GM21723 (cell line): ENCODE measurements at regions not wholly inside any gene's neighbourhood (a gene's known extent, or its start where the extent isn't known, plus 50 kb on each side); places are given as distances from the start of the nearest gene placed in this dataset.
"Not testable (repeated sequence)": the region's sequence is repeated elsewhere in the genome, so short reads cannot be mapped to it uniquely, and the experiment has no call there.

Source experiments
- ATAC-seq: cut with Tn5 transposase; IDR thresholded peaks from one replicate; pipeline ENCODE4 v1.9.1; 2021; ENCODE audit warnings: mild to moderate bottlenecking, moderate library complexity; ENCODE audit not compliant: unreplicated experiment

DNA sequence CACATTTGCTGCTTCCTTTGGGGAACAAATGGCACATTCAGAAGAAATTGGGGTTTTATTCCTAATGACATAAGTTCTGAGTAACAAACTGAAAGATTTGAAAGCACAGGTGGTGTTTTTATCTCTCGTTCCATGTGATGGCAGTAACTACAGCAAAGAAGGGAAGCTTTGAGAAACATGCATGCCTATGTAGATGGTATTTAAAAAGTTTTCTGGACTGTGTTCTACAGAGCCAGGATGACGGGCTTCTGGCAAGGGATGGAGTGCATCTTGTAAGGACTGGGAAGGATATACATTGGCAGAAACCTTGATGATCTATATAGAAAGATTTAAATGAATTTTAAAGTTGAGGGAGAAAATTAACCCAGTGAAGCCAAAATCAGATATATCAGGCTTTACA is 362.2 kb upstream of the ROPN1 start:
- no peak for ATAC-seq

- ATAC-seq = no peak
Measured at GRCh38 chr3:124358156-124358555, 366.2 kb upstream of the ROPN1 start.

DNA sequence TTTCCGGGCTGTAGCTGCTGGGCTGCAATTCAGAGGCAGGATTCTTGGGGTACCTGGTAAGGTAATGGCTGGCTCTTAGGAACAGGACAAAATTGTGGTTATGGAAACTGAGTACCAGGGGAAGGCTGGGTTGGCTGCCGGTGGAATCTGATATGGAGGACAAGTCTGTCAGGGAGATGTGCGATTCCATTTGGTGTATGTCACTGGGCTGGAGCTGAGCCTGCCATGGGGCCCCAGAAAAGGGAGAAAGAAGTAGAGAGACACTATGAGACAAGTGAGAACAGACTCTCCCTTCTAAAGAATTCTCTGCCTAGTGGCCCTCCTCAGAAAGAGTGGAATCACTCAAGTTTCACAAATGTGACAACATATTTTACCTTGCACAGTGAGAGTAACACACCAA is 368.2 kb upstream of the ROPN1 start:
- ATAC-seq = no peak

DNA sequence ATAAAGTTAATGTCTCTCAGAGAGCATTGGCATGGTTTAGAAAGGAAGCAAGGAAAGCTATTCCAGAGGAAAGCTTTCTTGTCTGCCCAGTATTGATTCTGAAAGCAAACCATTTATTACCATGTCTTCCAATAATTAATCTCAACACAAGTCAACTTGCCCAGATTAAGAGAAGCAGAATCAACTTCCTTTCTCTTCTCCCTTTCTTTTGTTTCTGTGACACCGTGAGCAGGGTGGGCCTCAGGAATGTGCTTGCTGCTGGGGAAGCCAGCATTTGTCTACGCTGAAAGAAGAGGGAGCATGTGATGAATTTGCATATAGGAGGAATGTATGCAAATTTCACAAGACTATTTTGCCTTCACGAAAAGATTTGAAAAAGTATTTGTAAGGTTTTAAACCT is 368.6 kb upstream of the ROPN1 start:
- no peak for ATAC-seq

DNA sequence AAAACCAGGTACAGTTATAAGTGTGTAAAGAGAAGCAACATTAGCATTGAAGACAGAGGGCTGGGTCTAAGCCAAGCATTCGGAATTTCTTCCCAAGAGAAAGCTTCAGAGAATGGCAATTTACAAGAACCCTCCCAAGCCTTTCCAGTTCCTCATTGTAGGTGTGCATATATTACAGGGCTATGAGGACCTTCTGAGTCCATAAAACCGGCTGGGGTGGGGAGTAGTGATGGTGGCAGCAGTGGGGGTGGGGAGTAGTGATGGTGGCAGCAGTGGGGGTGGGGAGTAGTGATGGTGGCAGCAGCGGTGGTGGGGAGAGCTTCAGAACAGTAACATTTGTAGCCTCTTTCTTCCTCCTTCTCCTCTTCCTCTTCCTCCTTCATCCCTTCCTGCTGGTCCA is 368.7 kb upstream of the UMPS start:
- ATAC-seq = no peak

DNA sequence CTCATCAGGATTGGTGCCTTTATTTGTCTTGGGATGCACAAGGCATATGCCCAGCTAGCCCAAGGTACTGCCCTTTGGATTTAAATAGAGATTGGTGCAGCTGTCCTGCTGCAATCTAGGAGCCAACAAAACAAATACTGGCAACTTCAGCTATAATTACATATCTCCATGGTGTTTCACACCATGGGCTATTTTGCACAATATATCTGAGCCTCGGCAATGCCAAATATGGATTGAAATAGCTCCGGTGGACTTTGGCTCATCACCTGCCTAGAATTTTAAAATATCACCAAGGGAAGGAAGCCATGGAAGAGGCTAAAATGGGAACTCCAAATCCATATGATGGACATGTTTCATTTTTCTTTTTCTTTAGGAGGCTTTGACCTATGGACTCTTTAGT is 367.8 kb upstream of the UMPS start:
- no peak for ATAC-seq

DNA sequence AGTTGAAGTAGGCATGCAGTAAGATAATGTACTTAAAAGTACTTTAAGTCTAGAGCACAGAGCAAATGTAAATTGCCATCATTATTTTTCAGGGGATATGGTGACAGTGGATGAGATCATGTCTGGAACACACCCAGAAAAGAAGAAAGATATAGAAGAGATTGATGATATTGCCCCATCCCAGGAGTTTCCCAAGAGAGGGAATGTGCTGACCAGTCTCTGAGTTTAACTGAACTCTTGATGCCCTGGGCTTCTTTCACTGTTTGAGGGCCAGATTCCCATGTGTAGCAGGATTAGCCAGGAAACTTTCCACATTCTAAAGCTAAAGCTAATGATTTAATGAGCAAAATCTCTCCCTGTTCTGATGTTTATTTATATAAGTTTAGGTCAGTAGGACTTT is 366.8 kb upstream of the UMPS start:
- ATAC-seq = no peak

GRCh38 chr3:124364317-124365020 is 365.8 kb upstream of the UMPS start:
- no peak for ATAC-seq

DNA sequence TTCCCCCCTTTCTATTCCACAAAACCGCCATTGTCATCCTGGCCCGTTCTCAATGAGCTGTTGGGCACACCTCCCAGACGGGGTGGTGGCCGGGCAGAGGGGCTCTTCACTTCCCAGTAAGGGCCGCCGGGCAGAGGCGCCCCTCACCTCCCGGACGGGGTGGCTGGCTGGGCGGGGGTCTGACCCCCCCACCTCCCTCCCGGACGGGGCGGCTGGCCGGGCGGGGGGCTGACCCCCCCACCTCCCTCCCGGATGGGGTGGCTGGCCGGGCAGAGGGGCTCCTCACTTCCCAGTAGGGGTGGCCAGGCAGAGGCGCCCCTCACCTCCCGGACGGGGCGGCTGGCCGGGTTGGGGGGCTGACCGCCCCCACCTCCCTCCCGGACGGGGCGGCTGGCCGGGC is 363.6 kb upstream of the UMPS start:
- ATAC-seq = not testable (repeated sequence)

- ATAC-seq = no peak
Measured at GRCh38 chr3:124372775-124373174, 357.5 kb upstream of the UMPS start.

- ATAC-seq = no peak
Measured at GRCh38 chr3:124373524-124373923, 356.7 kb upstream of the UMPS start.

DNA sequence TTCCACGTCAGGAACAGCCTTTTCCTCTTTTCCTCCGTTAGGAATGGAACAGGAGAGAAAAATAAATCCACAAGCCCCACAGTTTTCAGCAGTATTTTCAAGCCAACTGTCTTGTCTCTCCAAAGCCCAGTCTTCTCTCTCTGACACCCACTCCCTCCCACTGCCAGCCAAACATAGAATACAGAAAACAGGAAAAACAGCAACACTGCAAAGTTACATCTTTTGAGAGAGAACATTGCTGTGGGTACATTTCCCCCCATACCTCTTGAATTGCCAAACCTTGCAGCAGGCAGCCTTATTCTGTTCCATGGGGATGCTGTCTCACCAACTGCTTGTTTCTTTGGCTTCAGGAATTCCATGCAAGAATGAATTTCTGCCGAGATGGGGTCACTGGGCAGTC is 355.7 kb upstream of the UMPS start:
- ATAC-seq = no peak

DNA sequence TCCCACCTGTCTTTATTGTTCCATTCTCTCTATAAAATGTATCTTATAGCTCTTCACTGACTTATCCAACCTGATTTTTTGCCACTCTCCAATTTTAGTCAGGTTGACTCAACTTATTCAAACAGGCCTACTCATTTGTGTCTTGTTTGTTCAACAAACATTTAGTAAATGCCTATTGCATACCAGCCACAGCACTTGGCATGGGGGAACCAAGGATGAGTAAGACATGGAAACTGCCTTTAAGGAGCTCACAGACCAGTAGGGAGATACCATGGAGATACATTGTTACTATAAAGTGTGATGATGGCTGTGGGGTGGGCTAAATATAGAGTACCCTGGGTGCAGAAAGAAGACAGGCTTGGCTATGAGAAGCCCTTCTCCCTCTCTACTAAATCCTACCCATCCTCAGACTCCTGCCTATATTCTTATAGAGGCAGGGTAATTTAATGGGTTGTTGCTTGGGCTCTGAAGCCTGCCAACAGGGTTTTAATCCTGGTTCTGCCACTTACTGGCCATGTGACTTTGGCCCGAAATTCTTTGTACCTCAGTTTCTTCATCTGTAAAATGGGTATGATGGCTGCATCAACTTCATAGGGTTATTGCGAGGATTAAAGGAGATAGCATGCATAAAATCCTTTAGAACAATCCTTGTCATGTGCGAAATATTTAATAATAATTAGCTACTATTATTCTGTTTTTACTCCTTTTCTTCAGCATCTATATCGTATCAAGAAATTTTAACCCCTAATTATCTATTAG is 348.5 kb upstream of the UMPS start:
- no peak for ATAC-seq

- ATAC-seq = no peak
Measured at GRCh38 chr3:124383051-124383450, 347.2 kb upstream of the UMPS start.

DNA sequence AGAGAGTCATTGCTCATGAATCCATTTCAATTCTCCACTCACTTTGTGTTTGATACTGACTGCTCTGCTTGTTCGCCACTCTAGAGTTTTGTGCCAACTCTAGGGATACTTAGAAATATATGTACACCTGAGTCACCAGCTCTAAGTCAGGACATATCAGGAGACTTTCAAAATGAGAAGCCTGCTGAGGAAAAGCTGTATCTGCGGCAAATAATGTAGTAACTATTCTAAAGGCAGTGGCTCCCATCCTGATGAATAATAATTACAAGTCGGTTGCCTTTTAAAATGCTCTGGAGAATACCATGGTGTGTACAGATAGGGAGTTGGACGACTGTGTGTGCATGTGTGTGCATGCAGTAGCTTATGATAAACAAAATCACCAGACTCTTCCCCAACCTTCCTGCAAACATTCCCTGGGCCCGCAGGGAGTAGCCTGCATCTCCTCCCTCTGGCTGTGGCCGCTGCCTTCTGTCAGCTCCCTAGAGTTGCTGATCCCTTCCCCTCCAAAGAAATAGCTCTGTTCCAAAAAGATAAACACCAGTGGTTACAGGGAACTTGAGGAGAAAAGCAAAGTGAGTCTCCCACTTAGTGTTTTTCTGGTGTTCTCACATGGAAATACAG is 346.3 kb upstream of the UMPS start:
- no peak for ATAC-seq

DNA sequence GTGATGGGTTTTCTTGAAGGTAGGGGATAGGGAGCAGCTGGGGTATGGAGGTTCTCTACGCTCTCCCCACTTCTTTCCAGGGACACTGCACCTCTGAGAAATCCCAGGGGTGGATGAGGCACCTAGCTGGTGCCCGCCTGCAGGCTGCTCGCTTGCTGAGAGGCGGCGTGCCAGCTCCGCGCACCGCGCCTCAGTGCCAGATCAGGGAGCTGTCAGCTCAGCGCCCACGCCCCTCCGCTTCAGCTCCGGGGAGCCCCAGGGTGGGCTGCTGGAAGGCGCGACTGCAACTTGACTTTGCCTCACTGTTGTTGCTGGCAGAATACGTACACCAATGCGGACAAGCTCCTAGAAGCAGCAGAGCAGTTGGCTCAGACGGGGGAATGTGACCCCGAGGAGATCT is 345.7 kb upstream of the UMPS start:
- no peak for ATAC-seq

- no peak for ATAC-seq
Measured at GRCh38 chr3:124385996-124386395, 344.3 kb upstream of the UMPS start.

DNA sequence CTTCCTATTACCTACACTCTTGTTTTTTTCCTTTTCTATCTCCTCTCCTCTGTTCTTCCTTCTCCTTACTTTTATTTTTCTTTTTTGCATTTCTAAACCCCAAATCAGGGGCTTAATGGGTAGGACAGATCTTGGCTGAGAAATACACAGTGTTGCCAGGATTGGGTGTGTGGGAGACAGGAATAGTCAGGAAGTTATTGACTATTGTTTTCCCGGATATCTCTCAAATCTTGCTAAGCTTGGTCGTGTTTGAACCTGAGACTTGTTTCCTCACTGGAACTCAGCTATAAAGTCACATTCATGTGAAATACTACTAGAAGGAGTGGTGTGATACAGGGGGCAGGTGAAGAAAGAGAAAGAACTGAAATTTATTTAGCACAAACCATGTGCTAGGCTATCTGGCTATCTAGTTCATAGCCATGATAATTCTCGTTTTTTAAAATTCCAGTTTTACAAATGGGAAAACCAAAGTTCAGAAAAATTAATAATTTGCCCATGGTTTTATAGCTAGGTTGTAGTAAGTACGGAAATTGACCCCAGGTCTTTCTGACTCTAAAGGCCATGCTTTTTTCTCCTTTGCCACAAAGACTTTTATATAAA is 343.2 kb upstream of the UMPS start:
- no peak for ATAC-seq

DNA sequence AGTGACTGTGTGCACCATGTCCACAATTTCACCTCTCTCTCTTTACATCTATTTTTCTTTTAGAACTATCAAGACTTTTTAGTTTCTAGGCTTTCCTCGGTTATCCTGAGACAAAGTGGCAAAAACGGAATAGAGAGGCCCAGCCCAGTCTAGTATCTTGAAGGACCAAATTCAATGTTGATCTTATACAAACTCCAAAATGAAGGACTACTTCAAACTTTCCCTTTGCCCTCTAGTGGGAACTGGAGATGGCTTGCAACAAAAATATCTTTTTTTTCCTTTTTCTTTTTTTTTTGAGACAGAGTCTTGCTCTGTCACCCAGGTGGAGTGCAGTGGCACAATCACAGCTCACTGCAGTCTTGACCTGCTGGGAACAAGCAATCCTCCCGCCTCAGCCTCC is 338.5 kb upstream of the UMPS start:
- ATAC-seq = no peak

DNA sequence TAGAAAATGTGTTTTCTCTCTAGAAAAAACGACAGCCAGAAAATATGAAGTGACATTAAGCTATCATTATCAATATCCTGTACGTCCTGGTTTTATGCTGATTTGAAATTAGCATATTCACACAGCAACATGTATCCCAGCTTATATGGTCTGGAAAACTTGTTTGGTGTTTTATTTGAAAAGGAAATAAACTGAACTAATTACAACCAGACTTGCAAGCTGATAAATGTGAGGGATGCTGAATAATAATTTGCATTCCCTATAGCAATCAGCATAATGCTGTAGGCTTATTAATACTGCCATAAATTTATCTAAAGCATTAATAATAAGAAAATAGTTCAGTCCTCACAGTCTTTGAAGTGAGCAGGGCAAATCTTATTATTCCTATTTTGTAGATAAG is 336.9 kb upstream of the UMPS start:
- ATAC-seq = no peak

GRCh38 chr3:124395162-124395561 is 335.1 kb upstream of the UMPS start:
- no peak for ATAC-seq
